Body of pancreas (tissue), 4 donors: ENCODE measurements at regions not wholly inside any gene's neighbourhood (a gene's known extent, or its start where the extent isn't known, plus 50 kb on each side); places are given as distances from the start of the nearest gene placed in this dataset.

ENCODE experiments used
- CTCF ChIP-seq, 7 experiments: fragments of 450-650 bp in 4 of 7; fragments of 200-600 bp in 3 of 7; sonication (generic) in 3 of 7; IDR thresholded peaks; one replicate each; pipeline ENCODE4 v1.5.1; 2016 to 2019; ENCODE audit warnings: antibody characterized with exemption in 7 of 7
- POLR2A ChIP-seq, 3 donors: fragments of 450-650 bp; IDR thresholded peaks; one replicate each; pipeline ENCODE4 v1.6.1; 2016; ENCODE audit warnings: antibody characterized with exemption in 3 of 3, mild to moderate bottlenecking in 2 of 3

- TF ChIP-seq CTCF (IDR thresholded peaks at IDR 0.05) (no peak), POLR2A (IDR thresholded peaks at IDR 0.05) (no peak)
Observed at GRCh38 chr2:237157780-237158102, 72.1 kb downstream of the COPS8 start.
